Ishikawa (cell line): ENCODE measurements at regions not wholly inside any gene's neighbourhood (a gene's known extent, or its start where the extent isn't known, plus 50 kb on each side); places are given as distances from the start of the nearest gene placed in this dataset.

Experiments
- CEBPB ChIP-seq: IDR thresholded peaks from 2 replicates; pipeline ENCODE4 v1.6.1; 2012
- CREB1 ChIP-seq: IDR thresholded peaks from 2 replicates; pipeline ENCODE4 v1.6.1; 2012; ENCODE audit warnings: low read depth
- EGR1 ChIP-seq: IDR thresholded peaks from 2 replicates; pipeline ENCODE4 v1.6.1; 2012
- EP300 ChIP-seq: IDR thresholded peaks from 2 replicates; pipeline ENCODE4 v1.6.1; 2012; ENCODE audit warnings: borderline replicate concordance
- FOXM1 ChIP-seq: IDR thresholded peaks from 2 replicates; pipeline ENCODE4 v1.6.1; 2012; ENCODE audit warnings: low read depth, borderline replicate concordance
- MAX ChIP-seq: IDR thresholded peaks from 2 replicates; pipeline ENCODE4 v1.6.1; 2012
- NFIC ChIP-seq: IDR thresholded peaks from 2 replicates; pipeline ENCODE4 v1.6.1; 2012
- RAD21 ChIP-seq: IDR thresholded peaks from 2 replicates; pipeline ENCODE4 v1.6.1; 2012; ENCODE audit warnings: low read depth
- REST ChIP-seq: IDR thresholded peaks from 2 replicates; pipeline ENCODE4 v1.6.1; 2012; ENCODE audit warnings: low read depth, mild to moderate bottlenecking
- TAF1 ChIP-seq: IDR thresholded peaks from 2 replicates; pipeline ENCODE4 v1.6.1; 2012; ENCODE audit warnings: low read depth, mild to moderate bottlenecking
- TCF12 ChIP-seq: IDR thresholded peaks from 2 replicates; pipeline ENCODE4 v1.6.1; 2012; ENCODE audit warnings: low read depth
- TEAD4 ChIP-seq: IDR thresholded peaks from 2 replicates; pipeline ENCODE4 v1.6.1; 2012
- YY1 ChIP-seq: IDR thresholded peaks from 2 replicates; pipeline ENCODE4 v1.6.1; 2012; ENCODE audit warnings: low read depth
- ZBTB7A ChIP-seq: IDR thresholded peaks from 2 replicates; pipeline ENCODE4 v1.6.1; 2012; ENCODE audit warnings: low read depth
- TF ChIP-seq, protein P1 (sequence below): IDR thresholded peaks from 2 replicates; pipeline ENCODE4 v1.6.1; 2012

DNA sequence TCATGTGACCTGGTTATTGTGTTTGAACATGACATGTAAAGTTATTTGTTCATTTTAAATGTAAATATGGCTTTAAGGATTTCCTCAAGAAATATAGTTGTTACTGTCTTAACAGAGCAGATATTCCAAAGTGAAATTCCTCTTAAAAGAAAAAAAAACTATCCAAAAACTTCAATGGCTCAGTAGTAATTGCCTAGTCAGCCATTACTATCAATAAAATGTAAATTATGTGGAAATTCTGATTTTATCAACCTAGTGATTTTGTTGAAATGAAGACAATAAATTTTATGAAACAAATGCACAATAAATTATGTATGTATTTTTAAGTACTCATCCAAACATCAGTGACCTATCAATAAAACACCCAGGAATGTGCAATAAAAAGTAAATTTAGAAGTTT lies 463.3 kb downstream of the TENT5A start:
- no peak for TF ChIP-seq CEBPB
- TF ChIP-seq TCF12, result no peak
- no peak for TF ChIP-seq YY1
- no peak for TF ChIP-seq TAF1
- no peak for TF ChIP-seq FOXM1
- TF ChIP-seq REST, result no peak
- no peak for TF ChIP-seq CREB1
- TF ChIP-seq ZBTB7A, result no peak
- TF ChIP-seq, protein P1, sequence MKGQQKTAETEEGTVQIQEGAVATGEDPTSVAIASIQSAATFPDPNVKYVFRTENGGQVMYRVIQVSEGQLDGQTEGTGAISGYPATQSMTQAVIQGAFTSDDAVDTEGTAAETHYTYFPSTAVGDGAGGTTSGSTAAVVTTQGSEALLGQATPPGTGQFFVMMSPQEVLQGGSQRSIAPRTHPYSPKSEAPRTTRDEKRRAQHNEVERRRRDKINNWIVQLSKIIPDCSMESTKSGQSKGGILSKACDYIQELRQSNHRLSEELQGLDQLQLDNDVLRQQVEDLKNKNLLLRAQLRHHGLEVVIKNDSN, result no peak
- no peak for TF ChIP-seq RAD21
- TF ChIP-seq MAX, result no peak
- TF ChIP-seq EP300, result no peak
- TF ChIP-seq EGR1, result no peak
- no peak for TF ChIP-seq NFIC
- TF ChIP-seq TEAD4, result no peak

GRCh38 chr6:81265106-81265505 lies 487.4 kb downstream of the TENT5A start:
- no peak for TF ChIP-seq ZBTB7A
- no peak for TF ChIP-seq YY1
- no peak for TF ChIP-seq TAF1
- TF ChIP-seq MAX, result no peak
- no peak for TF ChIP-seq FOXM1
- TF ChIP-seq RAD21, result no peak
- TF ChIP-seq CEBPB, result no peak
- TF ChIP-seq EP300, result no peak
- TF ChIP-seq, protein P1, result no peak
- no peak for TF ChIP-seq TCF12
- TF ChIP-seq CREB1, result no peak
- TF ChIP-seq TEAD4, result no peak
- no peak for TF ChIP-seq NFIC
- TF ChIP-seq REST, result no peak
- no peak for TF ChIP-seq EGR1

DNA sequence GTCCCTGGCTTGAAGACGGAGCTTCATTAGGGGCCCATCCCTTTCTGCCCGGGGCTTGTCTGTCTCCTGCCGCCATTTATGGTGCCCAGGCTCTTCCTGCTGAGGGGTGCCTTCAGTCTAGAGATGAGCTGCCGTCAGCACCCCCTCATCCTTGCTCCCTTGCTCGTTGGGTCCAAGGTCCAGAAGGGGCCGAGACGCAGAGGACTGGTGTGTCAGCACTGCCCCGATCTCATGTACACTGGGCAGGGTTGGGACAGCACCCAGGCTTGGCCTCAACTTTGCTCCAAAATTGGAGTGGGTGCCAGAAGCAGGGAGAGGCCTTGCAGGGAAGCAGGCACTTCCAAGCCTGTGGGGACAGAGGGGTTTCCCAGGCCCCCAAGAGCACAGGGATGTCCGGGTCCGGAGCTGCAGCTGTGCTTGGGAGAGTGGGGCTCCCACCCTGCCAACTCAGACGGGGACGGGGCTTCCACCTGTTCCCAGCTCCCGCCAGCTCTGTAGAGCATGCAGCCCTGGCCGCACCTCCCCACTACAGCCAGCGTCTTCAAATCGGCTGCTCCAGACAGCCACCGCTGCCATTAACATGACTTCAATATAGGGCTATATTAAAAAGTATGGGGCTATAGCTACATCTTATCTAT lies 488.8 kb downstream of the TENT5A start:
- TF ChIP-seq TCF12 (no peak), TAF1 (no peak), EP300 (no peak), MAX (no peak), NFIC (no peak), CREB1 (no peak), REST (no peak), TEAD4 (no peak), CEBPB (no peak), FOXM1 (no peak), YY1 (no peak)
- TF ChIP-seq, protein P1, result no peak

DNA sequence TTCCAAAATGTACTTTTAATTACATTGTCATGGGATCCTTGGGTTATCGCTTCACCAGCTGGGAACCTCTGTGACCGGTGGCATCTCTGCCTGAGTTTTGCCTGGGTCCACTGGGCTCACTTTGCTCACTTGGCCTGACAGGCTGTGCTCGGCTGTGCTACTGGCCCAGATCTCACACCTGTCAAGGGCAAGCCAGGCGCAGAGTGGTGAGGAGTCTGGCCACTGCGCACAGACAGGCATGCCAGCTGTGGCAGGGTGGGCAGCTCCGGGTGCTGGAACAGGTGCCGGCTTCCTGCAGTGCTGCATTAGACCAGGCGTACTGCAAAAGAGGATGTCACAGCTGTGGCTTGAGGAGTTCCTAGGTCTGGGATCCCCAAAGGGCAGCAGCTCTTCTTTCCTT lies 489.8 kb downstream of the TENT5A start:
- no peak for TF ChIP-seq ZBTB7A
